H1 (cell line): ENCODE measurements at regions not wholly inside any gene's neighbourhood (a gene's known extent, or its start where the extent isn't known, plus 50 kb on each side); places are given as distances from the start of the nearest gene placed in this dataset.

Experiments used
- BCL11A ChIP-seq, 2 experiments: IDR thresholded peaks; one replicate each; pipeline ENCODE4 v1.6.1; 2011; ENCODE audit warnings: low read depth in 2 of 2, low read length in 2 of 2, mild to moderate bottlenecking in 2 of 2
- CREB1 ChIP-seq: IDR thresholded peaks from 2 replicates; pipeline ENCODE4 v1.6.1; 2012; ENCODE audit warnings: inconsistent platforms
- FOSL1 ChIP-seq: IDR thresholded peaks from 2 replicates; pipeline ENCODE4 v1.6.1; 2011; ENCODE audit warnings: mild to moderate bottlenecking, low read depth, low read length, moderate library complexity; ENCODE audit not compliant: insufficient read depth
- POLR2A ChIP-seq, 2 experiments: IDR thresholded peaks; 1 replicate in 1 of 2; 2 replicates in 1 of 2; pipeline ENCODE4 v1.6.1; 2011; ENCODE audit warnings: low read depth in 2 of 2, low read length in 2 of 2, mild to moderate bottlenecking in 2 of 2; ENCODE audit errors: control extremely low read depth in 1 of 2
- RBBP5 ChIP-seq: IDR thresholded peaks from 2 replicates; pipeline ENCODE4 v1.7.1; 2012; ENCODE audit warnings: low read depth, mild to moderate bottlenecking, inconsistent platforms, low read length, moderate library complexity, borderline replicate concordance
- SIX5 ChIP-seq: IDR thresholded peaks from 2 replicates; pipeline ENCODE4 v1.6.1; 2011; ENCODE audit warnings: mild to moderate bottlenecking, low read depth, low read length
- SP4 ChIP-seq: IDR thresholded peaks from 2 replicates; pipeline ENCODE4 v1.6.1; 2012; ENCODE audit warnings: low read length, inconsistent platforms
- TEAD4 ChIP-seq: IDR thresholded peaks from 2 replicates; pipeline ENCODE4 v1.6.1; 2012; ENCODE audit warnings: low read depth, low read length, inconsistent platforms, mixed read lengths

DNA sequence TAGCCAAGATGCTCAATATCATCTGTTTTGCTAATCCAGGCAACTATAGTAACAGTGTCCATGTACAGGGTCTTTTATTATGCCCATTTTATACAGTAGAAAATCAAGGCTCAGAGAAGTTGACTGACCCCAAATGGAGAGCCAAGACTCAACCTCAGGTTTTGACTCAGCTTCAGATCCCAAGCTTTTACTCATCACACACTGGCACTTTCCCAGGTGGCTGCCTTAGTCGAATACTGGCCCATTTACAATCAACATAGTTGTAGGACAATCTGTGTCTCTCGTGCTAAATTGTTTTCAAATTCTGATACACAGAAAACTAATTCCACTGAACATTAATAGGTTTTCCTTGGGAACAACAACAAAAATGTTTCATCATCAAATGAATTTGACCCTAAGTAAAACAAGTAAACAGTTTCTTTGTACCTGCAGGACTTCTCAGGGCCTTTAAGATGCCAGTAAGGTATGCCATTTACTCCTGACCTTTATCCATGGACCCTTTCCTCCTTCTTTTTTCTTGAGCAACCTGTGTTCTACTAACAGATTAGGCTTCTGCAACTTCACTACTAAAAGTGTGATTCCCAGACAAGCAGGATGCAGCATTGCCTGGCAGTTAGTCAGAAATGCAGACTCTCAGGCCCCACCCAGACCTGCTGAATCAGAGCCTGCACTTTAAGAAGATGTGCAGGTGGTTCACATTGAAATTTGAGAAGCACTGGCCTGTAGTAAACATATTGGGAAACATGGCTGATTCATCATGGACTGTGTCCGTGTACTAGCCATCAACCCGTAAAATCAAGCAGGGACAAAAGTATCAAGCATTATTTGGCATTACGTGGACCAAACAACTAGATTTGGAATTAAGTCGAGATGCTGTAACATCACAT is 128.8 kb downstream of the RRAGC start (continued):
- TF ChIP-seq SP4 (no peak), TEAD4 (no peak), RBBP5 (no peak), POLR2A (IDR thresholded peaks at IDR 0.05; ENCODE audit: control extremely low read depth in 1 of 2, low read depth in 2 of 2, low read length in 2 of 2) (no peak), CREB1 (no peak), BCL11A (IDR thresholded peaks at IDR 0.05; ENCODE audit: low read depth in 2 of 2, low read length in 2 of 2) (no peak), FOSL1 (no peak), SIX5 (no peak)
